Smooth muscle cell (in vitro differentiated cells): ENCODE measurements at regions not wholly inside any gene's neighbourhood (a gene's known extent, or its start where the extent isn't known, plus 50 kb on each side); places are given as distances from the start of the nearest gene placed in this dataset.
"Not testable (repeated sequence)": the region's sequence is repeated elsewhere in the genome, so short reads cannot be mapped to it uniquely, and the experiment has no call there.

Experiments used
- DNase-seq: peaks from one replicate; lab custom pipeline; 2025; ENCODE audit not compliant: unreplicated experiment; lab: John Stamatoyannopoulos, UW
- H2AFZ ChIP-seq: fragments of 200-600 bp; sonication (generic); 2 replicates; pipeline ENCODE4 v1.6.0; 2016; ENCODE audit warnings: antibody characterized with exemption, low read depth, mild to moderate bottlenecking
- H3F3A ChIP-seq: fragments of 200-600 bp; sonication (generic); 2 replicates; pipeline ENCODE4 v1.6.0; 2017; ENCODE audit warnings: antibody characterized with exemption, low read depth
- H3K27ac ChIP-seq: fragments of 200-600 bp; sonication (generic); 2 replicates; pipeline ENCODE4 v1.5.1; 2016; ENCODE audit warnings: low read depth, mild to moderate bottlenecking
- H3K27me3 ChIP-seq: fragments of 200-600 bp; sonication (generic); 2 replicates; pipeline ENCODE4 v1.6.1; 2016; ENCODE audit warnings: low read depth, mild to moderate bottlenecking
- H3K36me3 ChIP-seq: fragments of 200-600 bp; sonication (generic); 2 replicates; pipeline ENCODE4 v1.5.1; 2016; ENCODE audit warnings: low read depth
- H3K4me1 ChIP-seq: fragments of 200-600 bp; sonication (generic); 2 replicates; pipeline ENCODE4 v1.5.1; 2016; ENCODE audit warnings: low read depth
- H3K4me2 ChIP-seq: fragments of 200-600 bp; sonication (generic); 2 replicates; pipeline ENCODE4 v1.6.0; 2016; ENCODE audit warnings: mild to moderate bottlenecking
- H3K4me3 ChIP-seq: fragments of 200-600 bp; sonication (generic); 2 replicates; pipeline ENCODE4 v1.5.1; 2016; ENCODE audit warnings: mild to moderate bottlenecking
- H3K79me2 ChIP-seq: fragments of 200-600 bp; sonication (generic); 2 replicates; pipeline ENCODE4 v1.6.0; 2016; ENCODE audit warnings: low read depth, mild to moderate bottlenecking
- H3K9ac ChIP-seq: fragments of 200-600 bp; sonication (generic); 2 replicates; pipeline ENCODE4 v1.6.0; 2016; ENCODE audit warnings: low read depth
- H3K9me3 ChIP-seq: fragments of 200-600 bp; sonication (generic); replicated peaks from 2 replicates; pipeline ENCODE4 v1.5.1; 2016; ENCODE audit warnings: low read depth
- H4K20me1 ChIP-seq: fragments of 200-600 bp; sonication (generic); 2 replicates; pipeline ENCODE4 v1.6.0; 2016; ENCODE audit warnings: low read depth
- WGBS: methylation state at CpG from one replicate; pipeline ENCODE4 v1.1.7; 2016; ENCODE audit warnings: low lambda C conversion rate; 5-methylcytosine and 5-hydroxymethylcytosine counted together
- TF ChIP-seq, protein P1 (sequence below): fragments of 200-600 bp; sonication (generic); IDR thresholded peaks from 2 replicates; pipeline ENCODE4 v1.5.1; 2017; ENCODE audit warnings: borderline replicate concordance, mild to moderate bottlenecking, antibody characterized with exemption; ENCODE audit not compliant: insufficient read depth, poor library complexity, severe bottlenecking

GRCh38 chr7:131940621-131941165 lies 384.3 kb upstream of the PODXL start:
- Histone ChIP-seq H3K27ac (no peak overlapping the region), H3K79me2 (no peaks in the 10 kb centered on the region), H3K4me1 (no peaks in the 10 kb centered on the region), H3K4me3 (no peak overlapping the region), H3K36me3 (no peaks in the 10 kb centered on the region), H3K4me2 (no peak overlapping the region), H4K20me1 (no peaks in the 10 kb centered on the region), H3K9me3 (no peaks in the 10 kb centered on the region), H3K9ac (no peak overlapping the region), H2AFZ (no peak overlapping the region), H3K27me3 (peaks cover 12% of the 10 kb centered on the region), H3F3A (no peaks in the 10 kb centered on the region)
- 82% methylated on average over 4 of the region's 4 CpGs for WGBS
- DNase-seq, result no peak
- TF ChIP-seq, protein P1, sequence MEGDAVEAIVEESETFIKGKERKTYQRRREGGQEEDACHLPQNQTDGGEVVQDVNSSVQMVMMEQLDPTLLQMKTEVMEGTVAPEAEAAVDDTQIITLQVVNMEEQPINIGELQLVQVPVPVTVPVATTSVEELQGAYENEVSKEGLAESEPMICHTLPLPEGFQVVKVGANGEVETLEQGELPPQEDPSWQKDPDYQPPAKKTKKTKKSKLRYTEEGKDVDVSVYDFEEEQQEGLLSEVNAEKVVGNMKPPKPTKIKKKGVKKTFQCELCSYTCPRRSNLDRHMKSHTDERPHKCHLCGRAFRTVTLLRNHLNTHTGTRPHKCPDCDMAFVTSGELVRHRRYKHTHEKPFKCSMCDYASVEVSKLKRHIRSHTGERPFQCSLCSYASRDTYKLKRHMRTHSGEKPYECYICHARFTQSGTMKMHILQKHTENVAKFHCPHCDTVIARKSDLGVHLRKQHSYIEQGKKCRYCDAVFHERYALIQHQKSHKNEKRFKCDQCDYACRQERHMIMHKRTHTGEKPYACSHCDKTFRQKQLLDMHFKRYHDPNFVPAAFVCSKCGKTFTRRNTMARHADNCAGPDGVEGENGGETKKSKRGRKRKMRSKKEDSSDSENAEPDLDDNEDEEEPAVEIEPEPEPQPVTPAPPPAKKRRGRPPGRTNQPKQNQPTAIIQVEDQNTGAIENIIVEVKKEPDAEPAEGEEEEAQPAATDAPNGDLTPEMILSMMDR, result no peak

DNA sequence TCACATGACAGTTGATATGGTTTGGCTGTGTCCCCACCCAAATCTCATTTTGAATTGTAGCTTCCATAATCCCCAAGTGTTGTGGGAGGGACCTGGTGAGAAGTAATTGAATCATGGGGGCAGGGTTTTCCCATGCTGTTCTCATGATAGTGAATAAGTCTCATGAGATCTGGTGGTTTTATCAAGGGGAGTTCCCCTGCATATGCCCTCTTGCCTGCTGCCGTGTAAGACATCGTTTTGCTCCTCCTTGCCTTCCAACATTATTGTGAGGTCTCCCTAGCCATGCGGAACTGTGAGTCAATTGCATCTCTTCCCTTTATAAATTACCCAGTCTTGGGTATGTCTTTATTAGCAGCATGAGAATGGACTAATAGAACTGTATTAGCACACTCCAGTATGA lies 382.4 kb upstream of the PODXL start:
- not testable (repeated sequence) for H3F3A ChIP-seq, H3K27ac ChIP-seq, DNase-seq, H3K36me3 ChIP-seq, H3K9ac ChIP-seq, H4K20me1 ChIP-seq, H2AFZ ChIP-seq, H3K4me2 ChIP-seq, H3K4me3 ChIP-seq, H3K9me3 ChIP-seq, H3K27me3 ChIP-seq, H3K79me2 ChIP-seq, H3K4me1 ChIP-seq
- 90% methylated on average over 3 of the region's 3 CpGs for WGBS

DNA sequence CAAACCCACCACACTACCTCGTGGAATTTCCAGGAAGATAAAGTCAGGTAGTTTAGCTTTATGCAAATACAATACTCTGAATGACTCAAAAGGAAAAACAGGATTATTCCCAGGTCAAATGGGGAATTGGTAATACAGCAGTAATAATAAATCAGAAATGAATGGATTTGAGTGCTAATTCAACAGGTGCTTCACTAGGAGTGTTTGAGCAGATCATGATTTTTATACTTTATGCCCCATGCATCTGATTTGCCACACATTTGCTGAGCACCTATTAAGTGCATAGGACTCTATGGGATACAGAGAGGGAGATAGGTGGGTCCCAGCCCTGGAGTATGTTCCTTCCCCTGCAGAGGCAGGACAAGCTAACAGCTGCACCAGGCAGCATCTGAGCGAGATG lies 381.4 kb upstream of the PODXL start:
- H2AFZ ChIP-seq, result no peak overlapping the region
- H3K9ac ChIP-seq, result no peak overlapping the region
- H3K79me2 ChIP-seq, result no peaks in the 10 kb centered on the region
- TF ChIP-seq, protein P1, result no peak
- peaks cover 3% of the 10 kb centered on the region for H3K27me3 ChIP-seq
- no peaks in the 10 kb centered on the region for H3K4me1 ChIP-seq
- H3K36me3 ChIP-seq, result no peaks in the 10 kb centered on the region
- H3F3A ChIP-seq, result no peaks in the 10 kb centered on the region
- H3K9me3 ChIP-seq, result no peaks in the 10 kb centered on the region
- WGBS, result 88% methylated on average over 2 of the region's 2 CpGs
- no peaks in the 10 kb centered on the region for H4K20me1 ChIP-seq
- H3K4me3 ChIP-seq, result no peak overlapping the region
- DNase-seq, result no peak
- H3K27ac ChIP-seq, result no peak overlapping the region
- no peak overlapping the region for H3K4me2 ChIP-seq

- WGBS, result 81% methylated on average over 3 of the region's 3 CpGs
- DNase-seq, result no peak
- no peak overlapping the region for H3K4me3 ChIP-seq
Measured at GRCh38 chr7:131935180-131935579, 378.8 kb upstream of the PODXL start.

More at GRCh38 chr7:131935180-131935579, 378.8 kb upstream of the PODXL start:
- Histone ChIP-seq H3K9me3 (no peaks in the 10 kb centered on the region), H3K9ac (no peak overlapping the region), H3K4me1 (no peaks in the 10 kb centered on the region), H4K20me1 (no peaks in the 10 kb centered on the region), H2AFZ (no peak overlapping the region), H3F3A (no peaks in the 10 kb centered on the region), H3K27ac (no peak overlapping the region), H3K4me2 (no peak overlapping the region), H3K79me2 (no peaks in the 10 kb centered on the region), H3K36me3 (no peaks in the 10 kb centered on the region), H3K27me3 (peaks cover 3% of the 10 kb centered on the region)
- TF ChIP-seq, protein P1, result no peak
